Hepatocyte (in vitro differentiated cells): ENCODE measurements at regions not wholly inside any gene's neighbourhood (a gene's known extent, or its start where the extent isn't known, plus 50 kb on each side); places are given as distances from the start of the nearest gene placed in this dataset.

Source experiments
- DNase-seq: peaks from one replicate; pipeline ENCODE4 v3.0.0-alpha.2; 2016; ENCODE audit warnings: low spot score
- H2AFZ ChIP-seq: fragments of 200-600 bp; sonication (generic); 2 replicates; pipeline ENCODE4 v1.6.0; 2016; ENCODE audit warnings: antibody characterized with exemption, mild to moderate bottlenecking
- H3K27ac ChIP-seq: fragments of 200-600 bp; sonication (generic); 2 replicates; pipeline ENCODE4 v1.5.1; 2016; ENCODE audit warnings: mild to moderate bottlenecking
- H3K27me3 ChIP-seq: fragments of 200-600 bp; sonication (generic); 2 replicates; pipeline ENCODE4 v1.6.1; 2016
- H3K36me3 ChIP-seq: fragments of 200-600 bp; sonication (generic); replicated peaks from 2 replicates; pipeline ENCODE4 v1.5.1; 2016; ENCODE audit warnings: low read depth; ENCODE audit not compliant: insufficient read depth
- H3K4me1 ChIP-seq: fragments of 200-600 bp; sonication (generic); 2 replicates; pipeline ENCODE4 v1.5.1; 2016; ENCODE audit warnings: mild to moderate bottlenecking, moderate library complexity; ENCODE audit not compliant: insufficient read depth
- H3K4me2 ChIP-seq: fragments of 200-600 bp; sonication (generic); 2 replicates; pipeline ENCODE4 v1.6.0; 2016
- H3K4me3 ChIP-seq: fragments of 200-600 bp; sonication (generic); 2 replicates; pipeline ENCODE4 v1.5.1; 2016; ENCODE audit warnings: mild to moderate bottlenecking
- H3K79me2 ChIP-seq: fragments of 200-600 bp; sonication (generic); 2 replicates; pipeline ENCODE4 v1.6.0; 2017; ENCODE audit warnings: mild to moderate bottlenecking
- H3K9me2 ChIP-seq: fragments of 200-600 bp; sonication (generic); replicated peaks from 2 replicates; pipeline ENCODE4 v1.6.0; 2017; ENCODE audit warnings: mild to moderate bottlenecking; ENCODE audit not compliant: insufficient read depth
- H3K9me3 ChIP-seq: fragments of 200-600 bp; sonication (generic); 2 replicates; pipeline ENCODE4 v1.5.1; 2016; ENCODE audit warnings: low read depth, mild to moderate bottlenecking
- H4K20me1 ChIP-seq: fragments of 200-600 bp; sonication (generic); 2 replicates; pipeline ENCODE4 v1.6.0; 2016; ENCODE audit warnings: mild to moderate bottlenecking; ENCODE audit not compliant: insufficient read depth, poor library complexity, severe bottlenecking
- EZH2 ChIP-seq: fragments of 200-600 bp; sonication (generic); IDR thresholded peaks from 2 replicates; pipeline ENCODE4 v1.6.1; 2016; ENCODE audit warnings: antibody characterized with exemption, mild to moderate bottlenecking, borderline replicate concordance
- EZH2phosphoT487 ChIP-seq: fragments of 200-600 bp; sonication (generic); IDR thresholded peaks from one replicate; pipeline ENCODE4 v1.6.1; 2018; ENCODE audit warnings: antibody characterized with exemption, mild to moderate bottlenecking, low read depth, moderate library complexity; ENCODE audit not compliant: unreplicated experiment, severe bottlenecking
- WGBS: methylation state at CpG from one replicate; pipeline ENCODE4 v1.1.6; 2016; ENCODE audit warnings: low lambda C conversion rate; ENCODE audit errors: missing lambda C conversion rate; 5-methylcytosine and 5-hydroxymethylcytosine counted together
- TF ChIP-seq, protein P1 (sequence below): fragments of 200-600 bp; sonication (generic); IDR thresholded peaks from 2 replicates; pipeline ENCODE4 v1.5.1; 2016; ENCODE audit warnings: antibody characterized with exemption, mild to moderate bottlenecking; ENCODE audit not compliant: poor library complexity

DNA sequence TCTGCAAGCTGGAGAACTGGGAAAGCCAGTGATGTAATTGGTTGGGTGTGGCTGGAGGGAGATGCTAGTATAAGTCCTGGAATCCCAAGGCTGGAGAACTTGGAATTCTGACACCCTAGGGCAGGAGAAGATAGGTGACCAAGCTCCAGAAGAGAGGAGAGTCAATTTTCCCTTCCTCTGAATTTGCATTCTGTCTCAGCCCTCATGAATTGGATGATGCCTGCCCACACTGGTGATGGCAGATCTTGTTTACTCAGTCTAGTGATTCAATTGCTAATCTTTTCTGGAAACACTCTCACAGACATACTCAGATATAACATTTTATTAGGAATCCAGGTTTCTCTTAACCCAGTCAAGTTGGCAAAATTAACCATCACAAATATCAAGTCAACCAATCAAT, 287.2 kb downstream of the RDH14 start:
- no peaks in the 10 kb centered on the region for H3K27me3 ChIP-seq
- H2AFZ ChIP-seq = no peak overlapping the region
- DNase-seq = no peak
- no peaks in the 10 kb centered on the region for H3K9me3 ChIP-seq
- TF ChIP-seq EZH2phosphoT487 (no peak), EZH2 (no peak)
- TF ChIP-seq, protein P1, sequence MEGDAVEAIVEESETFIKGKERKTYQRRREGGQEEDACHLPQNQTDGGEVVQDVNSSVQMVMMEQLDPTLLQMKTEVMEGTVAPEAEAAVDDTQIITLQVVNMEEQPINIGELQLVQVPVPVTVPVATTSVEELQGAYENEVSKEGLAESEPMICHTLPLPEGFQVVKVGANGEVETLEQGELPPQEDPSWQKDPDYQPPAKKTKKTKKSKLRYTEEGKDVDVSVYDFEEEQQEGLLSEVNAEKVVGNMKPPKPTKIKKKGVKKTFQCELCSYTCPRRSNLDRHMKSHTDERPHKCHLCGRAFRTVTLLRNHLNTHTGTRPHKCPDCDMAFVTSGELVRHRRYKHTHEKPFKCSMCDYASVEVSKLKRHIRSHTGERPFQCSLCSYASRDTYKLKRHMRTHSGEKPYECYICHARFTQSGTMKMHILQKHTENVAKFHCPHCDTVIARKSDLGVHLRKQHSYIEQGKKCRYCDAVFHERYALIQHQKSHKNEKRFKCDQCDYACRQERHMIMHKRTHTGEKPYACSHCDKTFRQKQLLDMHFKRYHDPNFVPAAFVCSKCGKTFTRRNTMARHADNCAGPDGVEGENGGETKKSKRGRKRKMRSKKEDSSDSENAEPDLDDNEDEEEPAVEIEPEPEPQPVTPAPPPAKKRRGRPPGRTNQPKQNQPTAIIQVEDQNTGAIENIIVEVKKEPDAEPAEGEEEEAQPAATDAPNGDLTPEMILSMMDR = no peak
- no peak overlapping the region for H3K4me3 ChIP-seq
- H3K4me2 ChIP-seq = no peak overlapping the region
- H3K36me3 ChIP-seq = no peaks in the 10 kb centered on the region
- no peaks in the 10 kb centered on the region for H3K79me2 ChIP-seq
- no peaks in the 10 kb centered on the region for H4K20me1 ChIP-seq
- no peaks in the 10 kb centered on the region for H3K9me2 ChIP-seq
- H3K27ac ChIP-seq = no peak overlapping the region
- no peaks in the 10 kb centered on the region for H3K4me1 ChIP-seq

- Histone ChIP-seq H3K4me1 (no peaks in the 10 kb centered on the region), H3K9me2 (no peaks in the 10 kb centered on the region), H3K36me3 (no peaks in the 10 kb centered on the region), H3K27ac (no peak overlapping the region), H4K20me1 (no peaks in the 10 kb centered on the region), H3K79me2 (no peaks in the 10 kb centered on the region), H3K4me2 (no peak overlapping the region), H3K9me3 (no peaks in the 10 kb centered on the region), H3K27me3 (no peaks in the 10 kb centered on the region), H3K4me3 (no peak overlapping the region), H2AFZ (no peak overlapping the region)
- DNase-seq = no peak
- TF ChIP-seq, protein P1 = no peak
- TF ChIP-seq EZH2 (no peak), EZH2phosphoT487 (no peak)
- 93% methylated on average over 8 of the region's 10 CpGs for WGBS
These were observed 288.3 kb downstream of the RDH14 start for GRCh38 chr2:18272148-18272494.

GRCh38 chr2:18271370-18272147, 288.9 kb downstream of the RDH14 start:
- no peak for TF ChIP-seq EZH2
- Histone ChIP-seq H2AFZ (no peak overlapping the region), H4K20me1 (no peaks in the 10 kb centered on the region), H3K4me1 (no peaks in the 10 kb centered on the region), H3K4me2 (no peak overlapping the region), H3K4me3 (no peak overlapping the region), H3K36me3 (no peaks in the 10 kb centered on the region), H3K79me2 (no peaks in the 10 kb centered on the region), H3K9me2 (no peaks in the 10 kb centered on the region), H3K9me3 (no peaks in the 10 kb centered on the region), H3K27me3 (no peaks in the 10 kb centered on the region), H3K27ac (no peak overlapping the region)
- WGBS = 93% methylated on average over 16 of the region's 17 CpGs
- no peak for DNase-seq

DNA sequence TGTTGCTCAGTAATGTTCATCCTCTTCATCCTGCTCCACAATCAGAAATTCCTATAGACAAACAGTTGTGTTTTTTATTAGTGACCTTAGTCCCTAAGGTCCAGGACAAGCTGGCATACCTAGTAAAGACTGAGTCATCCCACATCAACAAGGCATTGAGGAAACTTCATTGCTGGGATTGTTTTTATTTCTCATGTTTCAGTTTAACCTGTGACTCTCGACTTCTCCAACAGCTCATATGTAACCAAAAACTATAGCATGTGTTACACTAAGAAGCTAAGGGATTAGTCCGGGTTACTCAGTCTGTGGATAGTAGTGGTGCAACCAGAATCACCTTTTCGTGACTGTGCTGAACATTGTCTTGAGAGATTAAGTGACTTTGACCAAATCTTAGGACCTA, 292.1 kb downstream of the RDH14 start:
- H4K20me1 ChIP-seq = no peaks in the 10 kb centered on the region
- no peaks in the 10 kb centered on the region for H3K79me2 ChIP-seq
- no peak overlapping the region for H3K4me3 ChIP-seq
- H3K9me3 ChIP-seq = no peaks in the 10 kb centered on the region
- H3K9me2 ChIP-seq = no peaks in the 10 kb centered on the region
- no peak for DNase-seq
- H3K4me1 ChIP-seq = no peaks in the 10 kb centered on the region
- no peak overlapping the region for H3K4me2 ChIP-seq
- 81% methylated on average over 3 of the region's 3 CpGs for WGBS
- no peaks in the 10 kb centered on the region for H3K27me3 ChIP-seq
- no peaks in the 10 kb centered on the region for H3K36me3 ChIP-seq
- TF ChIP-seq EZH2 = no peak
- TF ChIP-seq EZH2phosphoT487 = no peak
- TF ChIP-seq, protein P1 = no peak
- no peak overlapping the region for H3K27ac ChIP-seq
- H2AFZ ChIP-seq = no peak overlapping the region
